GM21381 (cell line): ENCODE measurements at regions not wholly inside any gene's neighbourhood (a gene's known extent, or its start where the extent isn't known, plus 50 kb on each side); places are given as distances from the start of the nearest gene placed in this dataset.

Experiments
- ATAC-seq: cut with Tn5 transposase; IDR thresholded peaks from one replicate; pipeline ENCODE4 v1.9.1; 2021; ENCODE audit warnings: mild to moderate bottlenecking, moderate library complexity; ENCODE audit not compliant: unreplicated experiment

- no peak for ATAC-seq
These were observed 437.3 kb upstream of the SEMA3A start for GRCh38 chr7:84631913-84632312.

- no peak for ATAC-seq
These were observed 435.2 kb upstream of the SEMA3A start for GRCh38 chr7:84629640-84630318.

- ATAC-seq, result no peak
These were observed 434.6 kb upstream of the SEMA3A start for GRCh38 chr7:84629216-84629615.

GRCh38 chr7:84627250-84627649, 432.7 kb upstream of the SEMA3A start:
- no peak for ATAC-seq

- ATAC-seq, result no peak
These were observed 430.3 kb upstream of the SEMA3A start for GRCh38 chr7:84624927-84625326.

GRCh38 chr7:84624527-84624926, 429.9 kb upstream of the SEMA3A start:
- no peak for ATAC-seq

- no peak for ATAC-seq
These were observed 422.9 kb upstream of the SEMA3A start for GRCh38 chr7:84617265-84618030.

GRCh38 chr7:84614821-84615501, 420.4 kb upstream of the SEMA3A start:
- ATAC-seq, result no peak

- no peak for ATAC-seq
These were observed 418.5 kb upstream of the SEMA3A start for GRCh38 chr7:84612981-84613681.

- no peak for ATAC-seq
These were observed 416.8 kb upstream of the SEMA3A start for GRCh38 chr7:84611391-84611790.

GRCh38 chr7:84610390-84610789, 415.8 kb upstream of the SEMA3A start:
- ATAC-seq, result no peak

GRCh38 chr7:84605301-84605700, 410.7 kb upstream of the SEMA3A start:
- ATAC-seq, result no peak

- ATAC-seq, result no peak
These were observed 409.0 kb upstream of the SEMA3A start for GRCh38 chr7:84603545-84603944.

- ATAC-seq, result no peak
These were observed 400.4 kb upstream of the SEMA3A start for GRCh38 chr7:84595026-84595425.

- ATAC-seq, result no peak
These were observed 397.3 kb upstream of the SEMA3A start for GRCh38 chr7:84591897-84592296.

GRCh38 chr7:84589012-84589411, 394.4 kb upstream of the SEMA3A start:
- ATAC-seq, result no peak

GRCh38 chr7:84583331-84583730, 388.7 kb upstream of the SEMA3A start:
- ATAC-seq, result no peak

- ATAC-seq, result no peak
These were observed 388.2 kb upstream of the SEMA3A start for GRCh38 chr7:84582747-84583146.

GRCh38 chr7:84578825-84579224, 384.2 kb upstream of the SEMA3A start:
- ATAC-seq, result no peak

- ATAC-seq, result no peak
These were observed 374.2 kb upstream of the SEMA3A start for GRCh38 chr7:84568781-84569180.

- ATAC-seq, result no peak
These were observed 370.9 kb upstream of the SEMA3A start for GRCh38 chr7:84565345-84566074.
